T-helper 1 cell treated with Interleukin-12 subunit alpha and Interleukin-12 subunit beta and Interleukin-4 antibody, amounts not matched to agents 30 μg/mL and 1 μg/mL, for 36 hours (primary cell): ENCODE measurements at regions not wholly inside any gene's neighbourhood (a gene's known extent, or its start where the extent isn't known, plus 50 kb on each side); places are given as distances from the start of the nearest gene placed in this dataset.
"Not testable (repeated sequence)": the region's sequence is repeated elsewhere in the genome, so short reads cannot be mapped to it uniquely, and the experiment has no call there.

Experiments
- H3K27ac Mint-ChIP-seq: one replicate; pipeline ENCODE4 v1.8.0; 2021; ENCODE audit warnings: mild to moderate bottlenecking, mixed read lengths
- H3K27me3 Mint-ChIP-seq: one replicate; pipeline ENCODE4 v1.8.0; 2021; ENCODE audit warnings: low read depth, mixed read lengths
- H3K36me3 Mint-ChIP-seq: one replicate; pipeline ENCODE4 v1.8.0; 2021; ENCODE audit warnings: low read depth, mixed read lengths
- H3K4me1 Mint-ChIP-seq: one replicate; pipeline ENCODE4 v1.8.0; 2021; ENCODE audit warnings: low read depth, mixed read lengths
- H3K4me3 Mint-ChIP-seq: one replicate; pipeline ENCODE4 v1.8.0; 2021; ENCODE audit warnings: mild to moderate bottlenecking, moderate library complexity, mixed read lengths
- H3K9me3 Mint-ChIP-seq: one replicate; pipeline ENCODE4 v1.8.0; 2021; ENCODE audit warnings: mixed read lengths

DNA sequence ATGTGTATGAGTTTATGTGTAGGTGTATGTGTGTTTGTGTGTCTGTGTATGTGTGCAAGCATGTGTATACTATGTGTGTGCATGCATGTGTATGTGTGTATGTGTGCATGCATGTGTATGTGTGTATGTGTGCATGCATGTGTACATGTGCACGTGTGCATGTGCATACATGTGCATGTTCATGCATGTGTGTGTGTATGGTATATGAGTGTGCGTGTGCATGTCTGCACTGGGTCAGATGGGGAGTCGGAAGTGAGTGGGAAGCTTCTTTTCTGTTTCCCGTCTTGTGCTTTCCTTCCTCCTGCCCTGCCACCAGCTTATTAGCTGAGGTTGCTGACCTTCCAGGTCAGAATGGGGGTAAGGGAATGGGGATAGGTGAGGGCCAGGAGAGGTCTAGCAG, 174.7 kb downstream of the MAP2K4 start:
- no peaks in the 10 kb centered on the region for H3K4me1 Mint-ChIP-seq
- H3K27ac Mint-ChIP-seq = no peak overlapping the region
- no peaks in the 10 kb centered on the region for H3K27me3 Mint-ChIP-seq
- no peaks in the 10 kb centered on the region for H3K9me3 Mint-ChIP-seq
- H3K4me3 Mint-ChIP-seq = no peak overlapping the region
- H3K36me3 Mint-ChIP-seq = no peaks in the 10 kb centered on the region

DNA sequence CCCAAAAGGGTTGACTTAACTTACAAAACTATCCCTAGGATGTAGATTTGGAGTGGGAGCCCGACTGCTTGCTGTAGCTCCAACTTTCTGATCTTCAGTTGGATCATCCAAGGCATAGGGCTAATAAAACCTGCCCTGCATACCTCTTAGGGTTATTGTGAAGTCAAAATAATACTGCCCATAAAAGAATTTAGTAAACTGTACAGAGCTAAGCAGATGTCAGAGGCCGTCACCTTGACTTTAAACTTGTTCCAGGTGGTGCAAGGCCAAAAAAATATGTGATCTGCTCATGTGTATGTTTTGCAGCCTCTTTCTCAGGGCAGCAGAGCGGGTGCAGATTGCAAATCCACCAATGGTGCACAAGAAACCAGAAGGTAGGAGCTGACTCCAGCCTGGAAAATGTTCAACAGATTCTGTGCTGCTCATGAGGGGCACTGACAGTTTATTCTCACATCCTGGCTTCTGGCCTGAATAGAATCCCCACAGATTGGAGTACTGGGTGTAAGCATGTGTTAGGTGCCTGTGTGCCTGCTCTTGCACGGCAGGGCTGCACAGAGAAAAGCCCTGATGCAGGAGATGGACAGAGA, 180.7 kb downstream of the MAP2K4 start:
- H3K36me3 Mint-ChIP-seq = no peaks in the 10 kb centered on the region
- H3K27me3 Mint-ChIP-seq = no peaks in the 10 kb centered on the region
- H3K27ac Mint-ChIP-seq = no peak overlapping the region
- no peaks in the 10 kb centered on the region for H3K4me1 Mint-ChIP-seq
- no peak overlapping the region for H3K4me3 Mint-ChIP-seq
- H3K9me3 Mint-ChIP-seq = no peaks in the 10 kb centered on the region

DNA sequence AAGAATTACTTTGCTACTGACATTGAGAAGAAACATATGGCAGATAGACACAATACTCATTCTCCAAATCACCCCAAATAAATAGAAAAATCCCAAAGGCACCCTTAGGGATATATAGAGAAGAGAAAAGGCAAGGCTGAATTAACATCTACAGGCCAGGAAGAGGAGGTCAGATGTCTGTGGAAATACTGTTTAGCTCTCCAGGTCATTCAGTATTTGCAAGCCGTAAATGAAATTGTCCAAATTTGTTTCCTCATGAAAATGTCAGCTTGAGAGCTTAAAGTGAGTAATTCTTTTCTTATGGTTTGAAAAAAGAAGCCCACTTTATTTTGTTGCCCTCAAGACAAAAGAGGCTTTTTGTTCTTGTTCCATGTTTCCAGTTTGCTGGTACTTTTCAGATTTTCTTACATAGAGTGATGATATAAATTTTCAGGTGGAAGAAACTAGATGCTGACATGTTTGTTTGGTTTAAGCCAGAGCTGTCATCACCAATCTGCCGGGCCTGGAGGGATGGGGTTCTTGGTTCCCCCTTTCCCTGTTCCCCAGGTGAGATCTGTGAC, 189.0 kb downstream of the MAP2K4 start:
- H3K36me3 Mint-ChIP-seq = peaks cover 2% of the 10 kb centered on the region
- no peaks in the 10 kb centered on the region for H3K27me3 Mint-ChIP-seq
- no peak overlapping the region for H3K27ac Mint-ChIP-seq
- no peaks in the 10 kb centered on the region for H3K4me1 Mint-ChIP-seq
- H3K4me3 Mint-ChIP-seq = no peak overlapping the region
- H3K9me3 Mint-ChIP-seq = no peaks in the 10 kb centered on the region

DNA sequence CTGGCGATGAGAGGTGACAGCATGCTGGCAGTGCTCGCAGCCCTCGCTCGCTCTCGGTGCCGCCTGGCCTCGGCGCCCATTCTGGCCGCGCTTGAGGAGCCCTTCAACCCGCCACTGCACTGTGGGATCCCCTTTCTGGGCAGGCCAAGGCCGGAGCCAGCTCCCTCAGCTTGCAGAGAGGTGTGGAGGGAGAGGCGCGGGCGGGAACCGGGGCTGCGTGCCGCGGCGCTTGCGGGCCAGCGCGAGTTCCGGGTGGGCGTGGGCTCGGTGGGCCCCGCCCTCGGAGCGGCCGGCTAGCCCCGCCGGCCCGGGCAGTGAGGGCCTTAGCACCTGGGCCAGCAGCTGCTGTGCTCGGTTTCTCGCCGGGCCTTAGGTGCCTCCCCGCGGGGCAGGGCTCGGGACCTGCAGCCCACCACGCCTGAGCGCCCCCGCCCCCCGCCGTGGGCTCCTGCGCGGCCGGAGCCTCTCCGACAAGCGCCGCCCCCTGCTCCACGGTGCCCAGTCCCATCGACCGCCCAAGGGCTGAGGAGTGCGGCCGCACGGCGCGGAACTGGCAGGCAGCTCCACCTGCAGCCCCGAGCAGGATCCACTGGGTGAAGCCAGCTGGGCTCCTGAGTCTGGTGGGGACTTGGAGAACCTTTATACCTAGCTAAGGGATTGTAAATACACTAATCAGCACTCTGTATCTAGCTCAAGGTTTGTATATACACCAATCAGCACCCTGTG, 200.2 kb downstream of the MAP2K4 start:
- not testable (repeated sequence) for H3K9me3 Mint-ChIP-seq, H3K4me1 Mint-ChIP-seq, H3K27ac Mint-ChIP-seq, H3K36me3 Mint-ChIP-seq, H3K4me3 Mint-ChIP-seq, H3K27me3 Mint-ChIP-seq

DNA sequence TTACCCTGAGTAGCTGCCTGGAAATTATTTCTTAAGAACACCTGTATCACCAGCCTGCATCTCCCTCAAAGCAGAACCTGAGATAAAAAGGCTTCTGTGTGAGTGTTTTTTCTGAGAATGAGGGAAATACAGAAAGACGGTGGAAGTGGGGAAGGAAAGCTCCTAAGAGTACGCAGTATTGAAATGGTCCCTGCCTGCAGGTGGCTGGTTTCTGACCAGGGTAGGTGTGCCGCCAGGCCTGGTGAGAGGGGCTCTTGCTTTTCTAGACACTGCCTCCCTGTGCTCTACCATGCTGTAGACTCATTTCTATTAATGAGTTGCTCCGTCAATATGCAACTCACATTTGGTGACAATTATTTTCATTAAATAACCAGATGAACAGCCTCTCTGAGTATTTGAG, 201.7 kb downstream of the MAP2K4 start:
- peaks cover 9% of the 10 kb centered on the region for H3K9me3 Mint-ChIP-seq

DNA sequence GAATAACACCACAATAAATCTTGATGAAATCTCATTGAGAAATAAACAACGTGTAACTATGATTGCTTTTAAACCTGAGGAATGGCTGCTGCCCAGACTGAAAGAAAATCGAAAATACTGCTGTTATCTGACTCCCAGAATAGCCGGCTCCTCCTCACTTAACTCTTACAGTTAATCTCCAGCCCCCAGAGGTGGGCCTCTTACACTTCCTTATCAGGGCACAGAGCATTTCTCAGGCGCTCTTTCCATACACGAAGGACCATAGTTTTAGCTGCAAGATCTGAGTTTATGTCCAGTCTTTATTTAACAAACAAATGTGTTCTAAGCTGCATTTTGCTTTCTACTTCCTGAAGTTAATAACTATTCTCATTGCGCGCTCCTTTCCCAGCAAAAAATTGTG, 206.9 kb downstream of the MAP2K4 start:
- Mint-ChIP-seq H3K27ac (no peak overlapping the region), H3K27me3 (no peaks in the 10 kb centered on the region), H3K4me1 (no peaks in the 10 kb centered on the region), H3K36me3 (no peaks in the 10 kb centered on the region), H3K4me3 (no peak overlapping the region), H3K9me3 (no peaks in the 10 kb centered on the region)

More for the DNA sequence above, 201.7 kb downstream of the MAP2K4 start:
- no peaks in the 10 kb centered on the region for H3K36me3 Mint-ChIP-seq
- no peaks in the 10 kb centered on the region for H3K4me1 Mint-ChIP-seq
- no peak overlapping the region for H3K27ac Mint-ChIP-seq
- H3K4me3 Mint-ChIP-seq = no peak overlapping the region
- no peaks in the 10 kb centered on the region for H3K27me3 Mint-ChIP-seq

DNA sequence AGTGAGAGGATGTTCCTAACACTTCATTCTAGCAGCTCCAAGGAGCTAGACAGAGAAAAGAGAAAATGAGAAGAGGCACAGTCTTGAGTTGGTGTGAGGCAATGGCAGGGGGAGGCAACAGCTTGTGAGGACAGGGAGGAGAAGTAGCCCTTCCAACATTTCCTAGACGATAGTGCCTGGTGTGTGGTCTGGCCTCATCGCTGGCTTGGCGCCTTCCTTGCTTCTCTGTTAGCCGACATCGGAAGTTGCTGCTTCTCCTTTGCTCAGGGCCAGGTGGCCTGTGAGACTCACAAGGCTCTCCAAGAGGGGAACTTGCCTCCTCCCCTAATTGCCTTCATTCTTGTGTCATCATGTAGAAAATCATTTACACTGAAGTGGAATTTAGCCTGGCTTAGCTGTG, 208.7 kb downstream of the MAP2K4 start:
- H3K4me3 Mint-ChIP-seq = no peak overlapping the region
- H3K9me3 Mint-ChIP-seq = peaks cover 5% of the 10 kb centered on the region
- H3K4me1 Mint-ChIP-seq = no peaks in the 10 kb centered on the region
- H3K27me3 Mint-ChIP-seq = no peaks in the 10 kb centered on the region
- no peak overlapping the region for H3K27ac Mint-ChIP-seq
- H3K36me3 Mint-ChIP-seq = no peaks in the 10 kb centered on the region

DNA sequence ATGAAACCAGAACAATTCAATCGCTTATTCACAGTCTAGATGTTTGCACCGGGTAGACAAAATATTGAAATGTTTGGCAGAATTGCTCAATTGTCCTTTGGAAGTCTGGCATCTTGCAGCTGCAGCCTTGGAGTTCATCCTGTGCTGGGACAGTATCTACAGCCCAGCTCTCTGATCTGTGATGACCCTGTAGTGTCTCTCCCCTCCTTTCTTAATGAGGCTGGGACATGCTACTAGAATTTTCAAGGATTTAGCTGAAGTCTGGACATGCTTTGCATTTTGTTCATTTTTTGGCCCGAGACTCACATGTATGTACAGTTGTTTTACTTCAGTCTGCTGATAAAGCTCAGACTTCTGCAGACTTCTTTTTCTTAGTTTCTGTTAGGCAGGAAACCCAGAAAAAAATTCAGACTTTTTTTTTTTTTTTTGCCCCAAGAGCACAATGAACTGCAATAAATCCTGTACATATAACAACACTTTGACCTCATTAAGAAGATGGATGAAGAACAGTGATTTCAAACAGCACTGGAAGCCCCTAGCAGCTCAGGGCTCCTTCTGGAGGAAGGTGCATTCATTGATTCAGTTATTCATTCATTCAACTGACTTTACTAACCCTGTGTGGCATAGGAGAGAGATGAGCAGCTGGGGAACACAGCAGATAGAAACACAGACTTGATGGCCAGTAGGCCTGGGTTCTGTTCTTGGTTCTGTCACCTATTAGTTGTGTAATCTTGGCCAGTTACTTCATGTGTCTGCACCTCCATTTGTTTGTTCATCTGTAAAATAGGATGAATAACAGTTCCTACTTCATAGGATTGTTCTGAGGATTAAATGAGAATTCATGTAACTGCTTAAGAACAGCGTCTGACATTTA, 210.0 kb downstream of the MAP2K4 start:
- no peaks in the 10 kb centered on the region for H3K4me1 Mint-ChIP-seq
- no peak overlapping the region for H3K4me3 Mint-ChIP-seq
- no peaks in the 10 kb centered on the region for H3K36me3 Mint-ChIP-seq
- peaks cover 5% of the 10 kb centered on the region for H3K9me3 Mint-ChIP-seq
- H3K27ac Mint-ChIP-seq = no peak overlapping the region
- H3K27me3 Mint-ChIP-seq = no peaks in the 10 kb centered on the region

DNA sequence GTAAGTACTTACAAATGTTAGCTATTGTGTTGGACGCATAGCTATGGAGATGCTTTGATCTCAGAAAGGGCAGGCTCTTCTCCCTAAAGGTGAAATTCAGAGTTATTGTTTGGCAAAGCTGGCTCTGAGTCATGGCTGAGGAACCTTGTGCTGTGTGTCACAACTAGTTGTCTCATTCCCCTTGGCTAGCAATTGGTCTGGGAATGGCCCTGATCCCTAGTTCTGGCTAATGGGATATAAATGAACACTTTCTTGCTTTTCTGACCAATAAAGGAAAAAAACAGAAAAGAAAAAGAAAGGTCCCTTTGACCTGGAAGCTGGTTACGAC, 210.6 kb downstream of the MAP2K4 start:
- Mint-ChIP-seq H3K36me3 (no peaks in the 10 kb centered on the region), H3K9me3 (peaks cover 5% of the 10 kb centered on the region), H3K4me1 (no peaks in the 10 kb centered on the region), H3K27me3 (no peaks in the 10 kb centered on the region), H3K4me3 (no peak overlapping the region), H3K27ac (no peak overlapping the region)

DNA sequence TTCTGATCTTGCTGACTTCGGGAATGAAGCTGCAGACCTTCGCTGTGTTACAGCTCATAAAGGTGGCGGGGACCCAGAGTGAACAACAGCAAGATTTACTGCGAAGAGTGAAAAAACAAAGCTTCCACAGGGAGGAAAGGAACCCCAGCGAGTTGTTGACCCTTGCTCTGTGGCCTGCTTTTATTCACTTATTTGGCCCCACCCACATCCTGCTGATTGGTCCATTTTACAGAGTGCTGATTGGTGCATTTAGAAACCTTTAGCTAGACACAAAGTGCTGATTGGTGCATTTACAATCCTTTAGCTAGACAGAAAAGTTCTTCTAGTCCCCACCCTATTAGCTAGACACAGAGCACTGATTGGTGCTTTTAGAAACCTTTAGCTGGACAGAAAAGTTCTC, 218.3 kb downstream of the MAP2K4 start:
- H3K27me3 Mint-ChIP-seq, H3K4me3 Mint-ChIP-seq, H3K4me1 Mint-ChIP-seq, H3K27ac Mint-ChIP-seq, H3K9me3 Mint-ChIP-seq, H3K36me3 Mint-ChIP-seq: not testable (repeated sequence)

DNA sequence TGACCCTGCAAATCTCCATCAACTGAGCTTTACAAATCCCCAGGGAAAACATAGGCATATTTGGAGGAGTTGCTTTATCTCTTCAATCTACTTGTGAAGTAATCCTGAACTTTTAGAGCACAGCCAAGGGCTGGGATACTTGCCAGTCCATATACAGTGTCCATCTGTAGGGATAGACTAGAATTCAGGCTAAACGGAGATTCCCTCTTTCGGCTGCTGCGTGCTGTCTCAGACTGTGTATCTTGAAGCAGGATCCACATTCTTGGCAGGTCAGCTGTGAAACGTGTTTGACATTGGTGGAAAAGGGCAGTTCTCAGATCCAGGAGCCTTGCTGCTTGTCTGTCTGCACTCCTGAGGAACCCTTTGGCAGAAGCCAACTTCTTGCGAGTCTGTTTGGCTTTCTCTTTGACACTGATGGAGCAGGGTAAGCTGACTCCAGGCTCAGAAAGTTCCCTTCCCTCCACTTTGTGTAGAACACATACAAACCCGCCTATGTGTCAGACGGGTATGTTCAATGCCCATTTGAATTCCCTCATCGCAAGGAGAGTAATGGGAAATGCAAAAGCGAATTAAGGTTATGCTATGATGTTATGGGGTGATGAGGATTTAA, 221.8 kb downstream of the MAP2K4 start:
- Mint-ChIP-seq H3K4me3 (no peak overlapping the region), H3K9me3 (no peaks in the 10 kb centered on the region), H3K27ac (no peak overlapping the region), H3K4me1 (no peaks in the 10 kb centered on the region), H3K36me3 (no peaks in the 10 kb centered on the region), H3K27me3 (no peaks in the 10 kb centered on the region)

DNA sequence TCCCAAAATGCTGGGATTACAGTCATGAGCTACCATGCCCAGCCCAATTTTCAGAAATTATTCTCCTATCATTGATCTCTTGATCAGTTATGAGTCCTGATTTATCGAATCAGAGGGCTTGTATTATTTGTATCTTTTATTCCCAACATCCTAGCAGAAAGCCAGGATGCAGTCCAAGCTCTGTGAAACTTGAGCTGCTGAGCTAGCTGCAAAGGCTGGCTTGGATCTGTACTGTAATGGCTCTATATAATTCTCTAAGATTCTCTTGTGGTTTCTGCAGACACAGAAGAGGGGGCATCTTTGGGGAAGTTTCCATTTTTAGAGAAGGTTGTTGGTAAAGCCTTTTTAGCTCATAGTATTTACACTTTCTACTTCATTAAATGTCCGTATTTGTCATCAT, 227.1 kb downstream of the MAP2K4 start:
- H3K27me3 Mint-ChIP-seq = no peaks in the 10 kb centered on the region
- no peak overlapping the region for H3K27ac Mint-ChIP-seq
- H3K4me3 Mint-ChIP-seq = no peak overlapping the region
- H3K36me3 Mint-ChIP-seq = no peaks in the 10 kb centered on the region
- no peaks in the 10 kb centered on the region for H3K4me1 Mint-ChIP-seq
- H3K9me3 Mint-ChIP-seq = no peaks in the 10 kb centered on the region

DNA sequence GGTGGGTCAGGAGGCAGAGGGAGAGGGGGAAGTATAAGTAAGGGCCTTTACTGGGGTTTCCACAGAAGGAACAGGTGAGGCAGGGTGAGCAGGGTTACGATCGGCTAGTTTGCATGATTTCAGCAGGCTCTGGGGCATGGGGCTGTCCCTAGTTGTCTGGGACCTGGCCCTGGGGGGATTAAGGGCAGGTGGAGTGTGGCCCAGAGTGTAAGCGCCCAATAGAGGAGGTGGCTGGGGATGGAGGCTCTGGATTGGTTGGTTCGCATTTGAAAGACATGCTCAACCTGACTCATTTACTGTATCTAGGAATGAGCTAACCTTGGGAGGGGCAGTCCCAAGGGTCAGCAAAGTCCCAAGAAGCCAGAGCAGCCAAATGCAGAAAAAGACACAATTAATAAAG, 230.3 kb downstream of the MAP2K4 start:
- no peaks in the 10 kb centered on the region for H3K36me3 Mint-ChIP-seq
- no peaks in the 10 kb centered on the region for H3K27me3 Mint-ChIP-seq
- H3K4me3 Mint-ChIP-seq = no peak overlapping the region
- no peaks in the 10 kb centered on the region for H3K9me3 Mint-ChIP-seq
- no peaks in the 10 kb centered on the region for H3K4me1 Mint-ChIP-seq
- no peak overlapping the region for H3K27ac Mint-ChIP-seq

DNA sequence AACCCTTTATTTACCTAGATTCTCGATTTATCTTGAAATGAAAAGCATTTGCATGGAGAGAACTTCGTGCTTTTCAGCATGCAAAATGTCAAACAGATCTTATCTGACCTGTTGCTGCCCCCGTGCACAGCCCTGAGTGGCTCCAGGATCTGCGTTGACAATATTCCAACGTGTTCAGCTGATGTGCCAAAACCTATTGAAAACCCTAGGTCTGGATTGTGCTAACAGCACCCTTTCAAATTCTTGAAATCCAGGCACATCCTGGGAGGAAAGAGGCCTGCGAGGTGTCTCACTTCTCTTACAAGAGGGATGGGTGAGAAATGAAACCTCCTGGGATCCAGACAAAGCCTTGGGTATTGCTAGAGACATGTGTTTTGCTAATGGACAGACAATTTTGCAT, 231.8 kb downstream of the MAP2K4 start:
- no peak overlapping the region for H3K27ac Mint-ChIP-seq
- no peak overlapping the region for H3K4me3 Mint-ChIP-seq
- H3K36me3 Mint-ChIP-seq = no peaks in the 10 kb centered on the region
- H3K9me3 Mint-ChIP-seq = no peaks in the 10 kb centered on the region
- no peaks in the 10 kb centered on the region for H3K4me1 Mint-ChIP-seq
- H3K27me3 Mint-ChIP-seq = no peaks in the 10 kb centered on the region
